ENCODE measurements at regions not wholly inside any gene's neighbourhood (a gene's known extent, or its start where the extent isn't known, plus 50 kb on each side); places are given as distances from the start of the nearest gene placed in this dataset.

DNA sequence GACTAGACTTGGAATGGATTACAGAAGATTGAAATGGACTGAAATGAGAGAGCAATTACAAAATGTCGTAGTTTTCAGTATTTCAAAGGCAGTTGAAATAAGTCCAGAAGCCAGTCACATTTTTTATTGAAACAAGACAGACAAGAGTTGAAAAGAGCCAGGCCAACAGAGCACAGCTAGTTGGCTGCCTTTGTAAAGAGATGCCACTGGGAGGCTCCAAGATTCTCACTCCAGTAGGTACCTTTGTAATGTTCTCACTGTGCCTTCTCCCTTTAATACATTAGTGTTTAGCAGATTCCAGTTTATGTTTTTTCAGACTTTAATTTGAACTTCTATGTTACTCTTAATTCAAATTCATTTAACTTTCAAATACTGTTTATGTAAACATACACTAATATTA, 234.8 kb downstream of the DSEL start (continued):
- TF ChIP-seq ZNF274 (IDR thresholded peaks at IDR 0.05; ENCODE audit: low read length) (no peak), ZNF274 (tag by site-specific recombination; IDR thresholded peaks at IDR 0.05; ENCODE audit: borderline replicate concordance) (no peak), ZBTB1 (tag by site-specific recombination; IDR thresholded peaks at IDR 0.05) (no peak), ZNF76 (tag by site-specific recombination; IDR thresholded peaks at IDR 0.05; ENCODE audit: borderline replicate concordance, low read depth) (no peak), ZNF621 (tag by site-specific recombination; IDR thresholded peaks at IDR 0.05) (no peak), KLF10 (tag by site-specific recombination; IDR thresholded peaks at IDR 0.05) (no peak), ZNF561 (tag by site-specific recombination; IDR thresholded peaks at IDR 0.05; ENCODE audit: borderline replicate concordance) (no peak), ZBTB8A (tag by site-specific recombination; IDR thresholded peaks at IDR 0.05) (no peak), MEIS1 (CRISPR knock-in tag; IDR thresholded peaks at IDR 0.05; ENCODE audit: borderline replicate concordance) (no peak), ZNF530 (tag by site-specific recombination; IDR thresholded peaks at IDR 0.05; ENCODE audit: low read depth) (no peak)
- TF ChIP-seq, protein P1, sequence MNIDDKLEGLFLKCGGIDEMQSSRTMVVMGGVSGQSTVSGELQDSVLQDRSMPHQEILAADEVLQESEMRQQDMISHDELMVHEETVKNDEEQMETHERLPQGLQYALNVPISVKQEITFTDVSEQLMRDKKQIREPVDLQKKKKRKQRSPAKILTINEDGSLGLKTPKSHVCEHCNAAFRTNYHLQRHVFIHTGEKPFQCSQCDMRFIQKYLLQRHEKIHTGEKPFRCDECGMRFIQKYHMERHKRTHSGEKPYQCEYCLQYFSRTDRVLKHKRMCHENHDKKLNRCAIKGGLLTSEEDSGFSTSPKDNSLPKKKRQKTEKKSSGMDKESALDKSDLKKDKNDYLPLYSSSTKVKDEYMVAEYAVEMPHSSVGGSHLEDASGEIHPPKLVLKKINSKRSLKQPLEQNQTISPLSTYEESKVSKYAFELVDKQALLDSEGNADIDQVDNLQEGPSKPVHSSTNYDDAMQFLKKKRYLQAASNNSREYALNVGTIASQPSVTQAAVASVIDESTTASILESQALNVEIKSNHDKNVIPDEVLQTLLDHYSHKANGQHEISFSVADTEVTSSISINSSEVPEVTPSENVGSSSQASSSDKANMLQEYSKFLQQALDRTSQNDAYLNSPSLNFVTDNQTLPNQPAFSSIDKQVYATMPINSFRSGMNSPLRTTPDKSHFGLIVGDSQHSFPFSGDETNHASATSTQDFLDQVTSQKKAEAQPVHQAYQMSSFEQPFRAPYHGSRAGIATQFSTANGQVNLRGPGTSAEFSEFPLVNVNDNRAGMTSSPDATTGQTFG (tag by site-specific recombination; IDR thresholded peaks at IDR 0.05; ENCODE audit: borderline replicate concordance): no peak

DNA sequence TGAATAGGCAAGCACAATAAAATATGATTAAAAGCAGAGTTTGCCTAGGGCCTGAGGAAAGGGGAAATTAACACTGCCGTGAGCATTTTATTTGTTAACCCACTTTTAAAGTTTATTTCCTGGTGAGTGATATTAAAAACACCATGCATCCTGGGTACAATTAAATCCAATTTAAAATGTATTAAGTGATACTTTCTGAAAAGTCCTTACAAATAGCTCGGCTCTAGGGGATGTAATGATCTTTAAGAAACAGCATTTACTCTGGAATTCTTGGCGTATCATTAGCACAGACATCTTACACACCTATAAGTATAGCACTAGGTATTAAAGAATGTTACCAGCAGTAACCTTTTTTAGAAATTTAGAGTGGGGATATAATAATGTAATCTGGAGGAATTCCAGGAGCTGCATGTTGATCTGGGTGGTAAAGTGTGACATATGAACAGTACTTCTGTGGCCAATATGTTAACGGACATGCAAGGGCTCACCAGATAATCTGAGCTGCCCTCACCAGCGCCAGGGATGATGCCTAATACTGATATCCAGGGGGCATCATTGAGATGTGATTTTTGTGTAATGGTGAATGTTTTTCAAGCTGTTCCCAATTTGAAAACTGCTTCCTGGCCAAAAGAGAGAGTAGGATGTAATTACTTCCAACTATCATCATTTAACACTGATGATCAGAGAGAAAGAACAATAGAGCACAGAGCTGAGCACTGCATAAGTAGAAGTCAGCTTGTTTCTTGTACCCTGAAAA, 235.9 kb downstream of the DSEL start:
- ChIA-PET CTCF (interaction anchor here (1.5 kb wide), 1 partner anchor 235 kb away, joined by 4 read pairs; no protein-coding TSS in a partner anchor), POLR2A (no interaction called here)
- H3K36me3 ChIP-seq (ENCODE audit: control insufficient read depth in 2 of 2, insufficient read depth in 1 of 2, low read length in 2 of 2): no peaks in the 10 kb centered on the region
- TF ChIP-seq, protein P2, sequence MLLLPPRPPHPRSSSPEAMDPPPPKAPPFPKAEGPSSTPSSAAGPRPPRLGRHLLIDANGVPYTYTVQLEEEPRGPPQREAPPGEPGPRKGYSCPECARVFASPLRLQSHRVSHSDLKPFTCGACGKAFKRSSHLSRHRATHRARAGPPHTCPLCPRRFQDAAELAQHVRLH (tag by site-specific recombination; IDR thresholded peaks at IDR 0.05): no peak
- TF ChIP-seq ZNF843 (tag by site-specific recombination; IDR thresholded peaks at IDR 0.05): no peak
- H3K9me3 ChIP-seq (ENCODE audit: control insufficient read depth, insufficient read depth, low read depth, low read length): no peaks in the 10 kb centered on the region
- H3K4me3 ChIP-seq (ENCODE audit: low read depth, low read length): no peak overlapping the region
- H3K27ac ChIP-seq (ENCODE audit: extremely low read depth, low read depth, low read length): no peak overlapping the region
- H3K4me1 ChIP-seq (ENCODE audit: control insufficient read depth, insufficient read depth, low read length): no peaks in the 10 kb centered on the region

DNA sequence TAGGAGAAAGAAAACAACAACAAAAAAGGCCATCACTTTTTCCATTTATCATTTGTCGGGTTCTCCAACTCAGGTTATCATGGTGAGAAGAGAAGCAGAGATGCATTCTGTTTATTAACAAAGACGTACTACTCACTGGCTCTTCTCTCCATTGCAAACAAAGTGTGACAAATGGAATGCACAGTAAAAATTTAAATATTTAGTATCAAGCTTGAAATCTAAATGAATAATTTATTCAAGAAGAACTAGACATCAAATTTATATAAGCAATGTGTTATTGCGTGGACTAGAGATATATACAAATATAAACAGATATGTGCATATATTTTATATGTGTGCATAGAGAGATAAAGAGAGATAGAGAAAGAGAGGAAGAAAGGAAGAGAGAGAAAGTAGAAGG, 236.5 kb downstream of the DSEL start:
- no peaks in the 10 kb centered on the region for H3K4me1 ChIP-seq (ENCODE audit: control insufficient read depth, insufficient read depth, low read length)
- H3K27ac ChIP-seq (ENCODE audit: extremely low read depth, low read depth, low read length): no peak overlapping the region
- no peaks in the 10 kb centered on the region for H3K36me3 ChIP-seq (ENCODE audit: control insufficient read depth in 2 of 2, insufficient read depth in 1 of 2, low read length in 2 of 2)
- no peaks in the 10 kb centered on the region for H3K9me3 ChIP-seq (ENCODE audit: control insufficient read depth, insufficient read depth, low read depth, low read length)
- ChIA-PET CTCF (interaction anchor here (1.5 kb wide), 1 partner anchor 236 kb away, joined by 4 read pairs; no protein-coding TSS in a partner anchor), POLR2A (no interaction called here)
- H3K4me3 ChIP-seq (ENCODE audit: low read depth, low read length): no peak overlapping the region
- TF ChIP-seq ZNF670 (tag by site-specific recombination; IDR thresholded peaks at IDR 0.05; ENCODE audit: low read depth) (no peak), TCF7L2 (IDR thresholded peaks at IDR 0.05; ENCODE audit: borderline replicate concordance, low read depth, low read length) (no peak), HOXA7 (CRISPR knock-in tag; IDR thresholded peaks at IDR 0.05; ENCODE audit: borderline replicate concordance) (no peak), BCL11A (tag by site-specific recombination; IDR thresholded peaks at IDR 0.05; ENCODE audit: low read depth) (no peak), SP7 (tag by site-specific recombination; IDR thresholded peaks at IDR 0.05) (no peak), ZNF335 (tag by site-specific recombination; conservative IDR thresholded peaks at IDR 0.05) (no peak), ZNF184 (tag by site-specific recombination; IDR thresholded peaks at IDR 0.05) (no peak), YY2 (tag by site-specific recombination; IDR thresholded peaks at IDR 0.05) (no peak), ZNF664 (tag by site-specific recombination; IDR thresholded peaks at IDR 0.05) (no peak), ZNF24 (tag by site-specific recombination; IDR thresholded peaks at IDR 0.05) (no peak)
- TF ChIP-seq, protein P3, sequence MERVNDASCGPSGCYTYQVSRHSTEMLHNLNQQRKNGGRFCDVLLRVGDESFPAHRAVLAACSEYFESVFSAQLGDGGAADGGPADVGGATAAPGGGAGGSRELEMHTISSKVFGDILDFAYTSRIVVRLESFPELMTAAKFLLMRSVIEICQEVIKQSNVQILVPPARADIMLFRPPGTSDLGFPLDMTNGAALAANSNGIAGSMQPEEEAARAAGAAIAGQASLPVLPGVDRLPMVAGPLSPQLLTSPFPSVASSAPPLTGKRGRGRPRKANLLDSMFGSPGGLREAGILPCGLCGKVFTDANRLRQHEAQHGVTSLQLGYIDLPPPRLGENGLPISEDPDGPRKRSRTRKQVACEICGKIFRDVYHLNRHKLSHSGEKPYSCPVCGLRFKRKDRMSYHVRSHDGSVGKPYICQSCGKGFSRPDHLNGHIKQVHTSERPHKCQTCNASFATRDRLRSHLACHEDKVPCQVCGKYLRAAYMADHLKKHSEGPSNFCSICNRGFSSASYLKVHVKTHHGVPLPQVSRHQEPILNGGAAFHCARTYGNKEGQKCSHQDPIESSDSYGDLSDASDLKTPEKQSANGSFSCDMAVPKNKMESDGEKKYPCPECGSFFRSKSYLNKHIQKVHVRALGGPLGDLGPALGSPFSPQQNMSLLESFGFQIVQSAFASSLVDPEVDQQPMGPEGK (tag by site-specific recombination; IDR thresholded peaks at IDR 0.05): no peak
- TF ChIP-seq, protein P4, sequence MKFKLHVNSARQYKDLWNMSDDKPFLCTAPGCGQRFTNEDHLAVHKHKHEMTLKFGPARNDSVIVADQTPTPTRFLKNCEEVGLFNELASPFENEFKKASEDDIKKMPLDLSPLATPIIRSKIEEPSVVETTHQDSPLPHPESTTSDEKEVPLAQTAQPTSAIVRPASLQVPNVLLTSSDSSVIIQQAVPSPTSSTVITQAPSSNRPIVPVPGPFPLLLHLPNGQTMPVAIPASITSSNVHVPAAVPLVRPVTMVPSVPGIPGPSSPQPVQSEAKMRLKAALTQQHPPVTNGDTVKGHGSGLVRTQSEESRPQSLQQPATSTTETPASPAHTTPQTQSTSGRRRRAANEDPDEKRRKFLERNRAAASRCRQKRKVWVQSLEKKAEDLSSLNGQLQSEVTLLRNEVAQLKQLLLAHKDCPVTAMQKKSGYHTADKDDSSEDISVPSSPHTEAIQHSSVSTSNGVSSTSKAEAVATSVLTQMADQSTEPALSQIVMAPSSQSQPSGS (tag by site-specific recombination; IDR thresholded peaks at IDR 0.05; ENCODE audit: low read depth): no peak
- TF ChIP-seq, protein P5, sequence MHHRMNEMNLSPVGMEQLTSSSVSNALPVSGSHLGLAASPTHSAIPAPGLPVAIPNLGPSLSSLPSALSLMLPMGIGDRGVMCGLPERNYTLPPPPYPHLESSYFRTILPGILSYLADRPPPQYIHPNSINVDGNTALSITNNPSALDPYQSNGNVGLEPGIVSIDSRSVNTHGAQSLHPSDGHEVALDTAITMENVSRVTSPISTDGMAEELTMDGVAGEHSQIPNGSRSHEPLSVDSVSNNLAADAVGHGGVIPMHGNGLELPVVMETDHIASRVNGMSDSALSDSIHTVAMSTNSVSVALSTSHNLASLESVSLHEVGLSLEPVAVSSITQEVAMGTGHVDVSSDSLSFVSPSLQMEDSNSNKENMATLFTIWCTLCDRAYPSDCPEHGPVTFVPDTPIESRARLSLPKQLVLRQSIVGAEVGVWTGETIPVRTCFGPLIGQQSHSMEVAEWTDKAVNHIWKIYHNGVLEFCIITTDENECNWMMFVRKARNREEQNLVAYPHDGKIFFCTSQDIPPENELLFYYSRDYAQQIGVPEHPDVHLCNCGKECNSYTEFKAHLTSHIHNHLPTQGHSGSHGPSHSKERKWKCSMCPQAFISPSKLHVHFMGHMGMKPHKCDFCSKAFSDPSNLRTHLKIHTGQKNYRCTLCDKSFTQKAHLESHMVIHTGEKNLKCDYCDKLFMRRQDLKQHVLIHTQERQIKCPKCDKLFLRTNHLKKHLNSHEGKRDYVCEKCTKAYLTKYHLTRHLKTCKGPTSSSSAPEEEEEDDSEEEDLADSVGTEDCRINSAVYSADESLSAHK (tag by site-specific recombination; IDR thresholded peaks at IDR 0.05): no peak
